Urinary bladder (tissue), 3 donors: ENCODE measurements at regions not wholly inside any gene's neighbourhood (a gene's known extent, or its start where the extent isn't known, plus 50 kb on each side); places are given as distances from the start of the nearest gene placed in this dataset.

Experiments used
- DNase-seq: peaks from one replicate; pipeline ENCODE4 v3.0.0-alpha.2; 2015; ENCODE audit errors: extremely low spot score
- H3K27ac ChIP-seq: one replicate; pipeline ENCODE4 v1.5.1; 2013; ENCODE audit warnings: low read depth, mild to moderate bottlenecking, moderate library complexity
- H3K36me3 ChIP-seq: one replicate; pipeline ENCODE4 v1.6.1; 2013; ENCODE audit warnings: mild to moderate bottlenecking, moderate library complexity; ENCODE audit not compliant: insufficient read depth
- H3K4me1 ChIP-seq: one replicate; pipeline ENCODE4 v1.6.1; 2013; ENCODE audit warnings: mild to moderate bottlenecking, moderate library complexity; ENCODE audit not compliant: insufficient read depth
- H3K4me3 ChIP-seq: one replicate; pipeline ENCODE4 v1.5.1; 2013; ENCODE audit warnings: low read depth, low read length
- WGBS: extraction: QIAGEN DNeasy Blood & Tissue Kit; methylation state at CpG from one replicate; pipeline ENCODE4 v1.1.7; 2013; 5-methylcytosine and 5-hydroxymethylcytosine counted together
- donor health status: healthy with polysubstance abuse.
- donor health status: healthy.

DNA sequence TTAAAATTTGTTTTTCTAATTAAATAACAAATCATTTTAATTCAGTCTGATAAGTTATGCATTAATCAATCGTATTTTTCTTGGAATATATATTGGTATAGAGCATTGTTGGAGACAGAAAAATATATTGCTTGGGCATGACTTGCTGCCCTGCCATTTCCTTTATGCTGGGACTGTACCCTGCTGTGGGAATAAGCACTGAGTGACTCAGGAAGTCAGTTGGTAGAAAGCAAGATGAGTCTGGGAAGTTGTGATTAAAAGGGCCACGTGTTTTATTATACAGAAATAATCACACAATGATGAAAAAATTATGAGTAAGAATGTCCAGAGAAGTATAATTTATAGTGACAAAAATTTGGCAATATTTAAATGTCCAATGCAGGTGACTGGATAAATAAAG, 139.5 kb downstream of the KIF18A start:
- 73% methylated on average over 2 of the region's 2 CpGs for WGBS
- no peaks in the 10 kb centered on the region for H3K36me3 ChIP-seq
- no peaks in the 10 kb centered on the region for H3K4me1 ChIP-seq
- H3K4me3 ChIP-seq, result no peak overlapping the region
- no peak overlapping the region for H3K27ac ChIP-seq
- DNase-seq, result no peak

DNA sequence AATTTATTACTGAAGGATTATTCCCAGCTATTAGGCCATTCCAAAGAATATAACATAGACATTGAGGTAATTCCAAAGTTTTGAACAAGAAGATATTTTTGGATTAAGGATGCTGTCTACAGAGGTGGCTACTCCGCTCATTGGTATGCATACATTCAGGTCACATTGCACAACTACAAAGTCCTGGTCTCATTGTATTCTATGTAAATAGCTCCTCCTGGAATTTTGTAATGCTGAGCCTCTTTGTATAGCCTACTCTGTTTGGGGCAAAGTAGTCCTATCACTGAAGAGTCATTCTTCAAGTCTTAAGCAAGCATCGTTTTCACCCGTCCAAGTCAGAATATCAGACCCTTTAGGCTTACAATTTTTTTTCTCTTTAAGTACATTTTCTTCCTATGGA, 142.4 kb downstream of the KIF18A start:
- no peaks in the 10 kb centered on the region for H3K4me1 ChIP-seq
- no peak for DNase-seq
- H3K4me3 ChIP-seq, result no peak overlapping the region
- no peak overlapping the region for H3K27ac ChIP-seq
- 91% methylated on average over 3 of the region's 3 CpGs for WGBS
- H3K36me3 ChIP-seq, result no peaks in the 10 kb centered on the region

DNA sequence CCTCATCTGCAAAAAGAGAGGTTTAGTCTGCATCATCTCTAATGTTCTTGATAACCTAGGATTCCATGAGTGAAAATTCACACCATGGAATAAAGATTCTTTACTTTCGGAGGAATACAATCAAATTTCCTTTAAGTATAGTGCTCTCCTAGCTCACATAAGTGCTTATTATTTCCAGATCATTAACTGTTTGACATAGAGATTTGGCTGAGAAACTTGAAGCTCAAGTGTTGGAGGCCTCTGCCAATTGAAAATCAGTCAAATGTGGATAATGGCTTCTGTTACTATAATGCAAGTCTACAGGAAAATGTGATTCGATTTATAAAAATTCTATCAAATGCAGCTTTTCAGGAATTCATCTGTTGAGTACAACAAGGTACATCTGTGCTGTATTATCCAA, 144.6 kb downstream of the KIF18A start:
- no peaks in the 10 kb centered on the region for H3K36me3 ChIP-seq
- H3K4me3 ChIP-seq, result no peak overlapping the region
- no peak for DNase-seq
- H3K4me1 ChIP-seq, result no peaks in the 10 kb centered on the region
- 91% methylated on average over 2 of the region's 2 CpGs for WGBS
- no peak overlapping the region for H3K27ac ChIP-seq

DNA sequence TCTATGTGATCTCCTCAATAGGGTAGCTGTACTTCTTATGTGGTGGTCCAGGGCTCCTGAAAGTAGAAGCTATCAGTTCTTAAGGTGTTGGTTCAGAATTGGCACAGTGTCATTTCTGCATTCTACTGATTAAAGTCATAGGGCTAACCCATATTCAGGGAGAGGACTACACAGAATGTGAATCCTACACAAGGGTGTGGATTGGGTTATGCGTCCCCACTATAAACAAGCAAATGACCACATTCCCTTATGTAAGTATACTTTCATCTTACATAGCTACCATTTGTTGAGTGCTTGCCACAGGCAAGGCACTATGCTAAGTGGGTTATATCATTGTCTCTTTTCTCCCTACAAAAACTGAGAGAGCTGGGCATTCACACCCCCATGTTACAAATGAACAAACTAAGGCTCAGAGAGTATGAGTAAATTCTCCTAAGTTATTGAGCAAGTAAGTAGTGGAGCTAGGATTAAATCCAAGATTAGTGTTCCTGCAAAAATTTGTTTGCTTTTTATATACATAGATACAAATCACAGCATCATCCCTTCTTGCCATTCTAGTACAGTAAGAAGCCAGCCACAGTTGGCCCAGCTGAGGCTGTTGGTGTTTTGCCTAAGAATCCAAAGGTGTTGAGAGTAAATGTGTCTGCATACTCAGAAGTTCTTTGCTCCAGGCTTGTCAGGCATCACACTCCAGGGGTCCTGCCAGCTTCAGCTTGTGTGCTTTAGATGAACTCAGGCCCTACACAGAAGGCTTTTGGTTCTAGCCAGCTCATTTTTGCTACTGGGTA, 157.8 kb downstream of the KIF18A start:
- Histone ChIP-seq H3K27ac (no peak overlapping the region), H3K4me3 (no peak overlapping the region), H3K4me1 (no peaks in the 10 kb centered on the region), H3K36me3 (no peaks in the 10 kb centered on the region)
- 92% methylated on average over 1 of the region's 1 CpG for WGBS
- DNase-seq, result no peak

DNA sequence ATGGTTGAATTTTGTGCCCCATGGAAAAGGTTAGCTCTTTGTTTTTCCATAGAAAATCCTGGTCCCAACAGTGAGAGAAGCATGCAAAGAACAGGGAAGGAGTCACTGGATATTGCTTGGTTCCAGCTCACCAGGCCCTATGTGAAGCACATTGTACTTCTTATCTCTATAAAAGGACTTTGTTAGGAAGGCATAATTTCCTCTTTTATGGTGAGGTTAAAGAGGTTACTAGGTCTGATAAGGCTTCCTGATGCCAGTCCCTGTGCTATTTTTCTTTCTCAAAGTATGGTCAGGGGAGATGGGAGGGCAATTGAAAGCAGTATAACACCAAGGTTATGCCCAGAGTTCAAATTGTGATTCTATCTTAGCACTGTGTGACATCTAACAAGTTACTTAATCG, 162.6 kb downstream of the KIF18A start:
- Histone ChIP-seq H3K27ac (no peak overlapping the region), H3K36me3 (no peaks in the 10 kb centered on the region), H3K4me3 (no peak overlapping the region), H3K4me1 (no peaks in the 10 kb centered on the region)
- 95% methylated on average over 1 of the region's 1 CpG for WGBS
- no peak for DNase-seq

DNA sequence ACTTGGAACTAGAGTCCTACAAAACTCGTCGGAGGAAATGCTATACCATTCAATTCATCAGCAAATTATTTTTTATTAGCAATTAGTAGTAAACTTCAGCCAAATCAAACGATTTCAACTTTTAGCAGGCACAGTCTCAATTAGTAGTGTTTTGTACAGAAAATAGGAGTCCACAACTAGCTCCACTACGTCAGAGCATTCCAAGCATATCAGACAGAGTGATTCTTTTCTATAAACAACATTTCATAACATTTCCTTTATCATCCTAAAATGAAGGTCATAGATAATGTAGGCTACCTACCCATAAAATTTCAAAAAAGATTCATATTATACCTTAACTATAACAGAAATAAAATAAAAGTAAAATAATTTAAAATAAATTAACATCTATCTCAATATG, 169.9 kb downstream of the KIF18A start:
- DNase-seq, result no peak
- Histone ChIP-seq H3K36me3 (no peaks in the 10 kb centered on the region), H3K27ac (no peak overlapping the region), H3K4me3 (no peak overlapping the region), H3K4me1 (no peaks in the 10 kb centered on the region)
- 69% methylated on average over 4 of the region's 4 CpGs for WGBS

DNA sequence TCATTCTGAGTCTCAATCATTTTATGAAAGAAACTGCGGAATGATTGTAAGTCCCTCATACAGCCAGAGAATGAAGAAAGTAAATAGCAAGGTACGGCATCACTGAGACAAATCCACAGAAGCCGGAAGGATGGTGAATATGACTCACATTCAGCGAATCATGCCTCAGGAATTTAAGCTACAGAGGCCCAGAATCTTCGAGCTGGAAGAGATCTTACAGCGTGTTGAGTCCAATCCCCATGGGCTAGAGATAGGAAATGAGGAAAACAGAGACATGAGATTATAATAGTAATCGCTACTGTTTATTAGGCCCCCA, 173.2 kb downstream of the KIF18A start:
- no peaks in the 10 kb centered on the region for H3K36me3 ChIP-seq
- H3K4me3 ChIP-seq, result no peak overlapping the region
- no peaks in the 10 kb centered on the region for H3K4me1 ChIP-seq
- H3K27ac ChIP-seq, result no peak overlapping the region
- DNase-seq, result peak; percentile 1
- WGBS, result 50% methylated on average over 7 of the region's 7 CpGs

DNA sequence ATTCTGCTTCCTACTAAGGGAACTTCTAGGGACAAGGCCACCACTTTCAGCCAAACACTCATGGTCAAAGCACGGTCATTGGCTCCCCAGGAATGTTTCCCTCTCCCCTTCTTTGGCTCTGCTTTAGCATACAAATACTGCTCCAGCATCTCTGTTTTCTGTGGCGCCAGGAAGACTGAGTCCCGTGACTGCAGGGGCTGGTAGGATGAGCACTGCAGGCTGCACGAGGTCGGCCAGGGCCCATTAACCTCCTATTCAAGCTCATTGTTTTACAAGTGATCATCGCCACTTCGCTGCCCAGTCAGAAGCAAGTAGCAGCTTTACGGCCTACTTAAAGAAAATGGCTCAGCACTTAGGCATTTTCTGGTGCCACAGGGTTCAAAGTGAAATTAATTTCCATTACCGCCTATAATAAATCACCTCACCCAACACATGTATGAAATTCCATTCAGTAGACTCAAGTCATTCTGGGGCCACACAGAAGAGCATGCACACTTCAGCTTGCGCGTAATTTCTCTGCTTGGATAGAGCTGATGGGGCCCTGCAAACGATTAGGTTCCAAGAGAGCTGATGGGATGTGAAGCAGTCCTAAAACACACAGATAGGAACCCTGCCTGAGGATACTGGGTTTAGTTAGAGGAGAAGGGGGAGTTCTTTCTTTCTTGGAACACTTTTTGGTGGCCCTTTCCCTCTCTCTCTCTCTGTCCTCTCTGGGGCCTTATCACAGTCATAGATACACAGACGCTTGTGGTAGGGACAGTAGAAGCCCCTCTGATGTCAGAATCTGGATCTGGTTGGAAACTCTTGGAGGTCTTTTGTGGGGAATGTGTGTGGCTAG, 173.7 kb downstream of the KIF18A start:
- WGBS, result 71% methylated on average over 13 of the region's 13 CpGs
- no peak for DNase-seq

DNA sequence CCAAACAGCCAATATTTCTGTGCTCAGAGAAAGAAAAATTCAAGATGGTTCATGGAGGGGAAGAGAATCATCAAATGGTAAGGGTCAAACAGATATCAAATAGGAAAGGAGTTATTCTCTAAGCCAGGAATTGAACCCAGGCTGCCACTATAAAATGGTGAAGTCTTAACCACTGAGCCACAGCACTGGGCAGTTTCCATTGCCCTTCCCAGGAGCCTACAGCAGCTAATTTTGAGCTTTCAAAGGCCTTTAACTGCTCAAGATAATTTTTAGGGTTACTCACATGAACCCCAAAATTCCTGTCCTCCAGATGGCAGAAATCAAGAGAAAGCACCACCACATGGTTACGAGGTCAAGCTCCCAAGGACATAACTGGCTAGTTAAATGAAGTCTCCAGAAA, 176.2 kb downstream of the KIF18A start:
- 93% methylated on average over 1 of the region's 1 CpG for WGBS

More for the DNA sequence above, 173.7 kb downstream of the KIF18A start:
- H3K4me3 ChIP-seq, result no peak overlapping the region
- H3K27ac ChIP-seq, result no peak overlapping the region
- H3K36me3 ChIP-seq, result no peaks in the 10 kb centered on the region
- no peaks in the 10 kb centered on the region for H3K4me1 ChIP-seq

DNA sequence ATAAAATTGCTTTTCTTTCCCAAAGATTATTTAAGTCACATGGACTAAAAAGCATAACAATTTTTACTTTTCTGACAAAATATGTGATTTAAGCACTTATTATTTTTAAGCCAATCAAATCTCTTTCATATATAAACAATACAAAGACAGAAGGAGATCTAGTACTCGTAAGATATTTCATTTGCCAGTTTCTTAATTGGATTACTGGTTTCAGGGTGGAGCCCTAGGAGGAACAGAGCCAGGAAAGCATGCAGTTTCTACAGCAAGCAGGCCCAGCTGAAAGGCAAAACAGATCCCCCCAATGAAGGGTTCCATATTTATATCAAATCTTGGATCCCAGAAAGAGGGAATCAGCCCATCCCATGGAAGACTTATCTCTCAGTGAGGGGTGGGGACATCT, 177.0 kb downstream of the KIF18A start:
- WGBS, result 55% methylated on average over 1 of the region's 1 CpG
- no peak overlapping the region for H3K4me3 ChIP-seq
- H3K36me3 ChIP-seq, result no peaks in the 10 kb centered on the region
- H3K4me1 ChIP-seq, result no peaks in the 10 kb centered on the region
- no peak for DNase-seq
- H3K27ac ChIP-seq, result no peak overlapping the region

More for the DNA sequence above, 176.2 kb downstream of the KIF18A start:
- no peak overlapping the region for H3K4me3 ChIP-seq
- no peaks in the 10 kb centered on the region for H3K36me3 ChIP-seq
- DNase-seq, result no peak
- H3K27ac ChIP-seq, result no peak overlapping the region
- H3K4me1 ChIP-seq, result no peaks in the 10 kb centered on the region

DNA sequence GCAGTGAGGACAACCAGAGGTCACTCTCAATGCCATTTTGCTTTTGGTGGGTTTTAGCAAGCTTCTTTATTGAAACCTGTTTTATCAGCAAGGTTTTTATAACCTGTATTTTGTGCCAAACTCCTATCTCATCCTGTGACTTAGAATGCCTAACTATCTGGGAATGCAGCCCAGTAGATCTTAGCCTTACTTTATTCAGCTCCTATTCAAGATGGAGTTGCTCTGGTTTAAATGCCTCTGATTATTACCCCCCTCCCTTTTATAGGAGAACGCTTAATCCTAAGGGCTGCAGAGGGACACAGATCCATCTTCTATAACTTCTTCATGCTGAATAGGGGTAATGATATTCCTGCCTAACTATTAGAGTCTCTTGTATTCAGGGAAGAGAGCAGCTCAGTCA, 179.1 kb downstream of the KIF18A start:
- no peak for DNase-seq
- Histone ChIP-seq H3K27ac (no peak overlapping the region), H3K4me1 (no peaks in the 10 kb centered on the region), H3K4me3 (no peak overlapping the region), H3K36me3 (no peaks in the 10 kb centered on the region)
- 36% methylated on average over 1 of the region's 1 CpG for WGBS

DNA sequence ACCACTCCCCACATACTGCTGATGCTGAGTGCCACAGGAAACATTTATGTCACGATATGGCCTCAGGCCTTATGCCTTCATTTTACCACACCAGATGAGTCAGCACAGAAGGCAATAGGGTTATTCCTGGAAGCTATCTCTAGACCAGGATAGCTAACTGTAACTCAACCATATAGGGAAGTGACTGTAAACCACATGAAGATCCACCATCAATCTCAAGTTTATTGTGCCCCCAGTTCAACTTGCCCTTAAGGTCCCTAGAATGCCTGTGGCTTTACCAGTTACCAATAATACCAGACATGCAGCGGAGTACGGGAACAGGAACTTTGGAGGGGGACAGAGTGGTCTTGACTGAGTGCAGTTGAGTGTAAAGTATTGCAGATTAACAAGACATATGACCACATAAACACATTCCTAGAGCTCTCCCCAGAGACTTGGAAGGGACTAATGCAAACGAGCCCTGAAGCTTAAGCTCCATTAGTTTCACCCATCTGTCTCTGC, 180.9 kb downstream of the KIF18A start:
- 72% methylated on average over 4 of the region's 4 CpGs for WGBS
- H3K27ac ChIP-seq, result no peak overlapping the region
- no peaks in the 10 kb centered on the region for H3K36me3 ChIP-seq

DNA sequence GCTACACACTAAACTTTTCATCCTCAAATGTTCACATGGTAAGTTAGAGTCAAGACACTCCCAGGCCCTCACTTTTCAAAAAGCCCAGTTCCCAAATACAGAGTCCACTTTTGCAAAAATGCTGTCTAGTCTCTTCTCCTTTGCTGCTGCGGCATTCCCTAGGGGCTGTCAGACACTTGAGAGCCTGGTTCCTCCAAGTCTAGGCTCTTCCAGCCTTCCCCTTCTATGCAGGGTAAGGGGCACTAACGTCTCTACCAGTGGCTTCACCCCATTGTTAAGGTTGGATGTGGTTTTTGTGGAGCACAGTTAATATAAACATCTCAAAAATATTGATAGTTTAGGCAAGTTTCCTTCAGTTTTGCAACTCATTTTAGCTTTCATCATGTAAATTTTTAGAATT, 181.5 kb downstream of the KIF18A start:
- 76% methylated on average over 2 of the region's 2 CpGs for WGBS
- no peak for DNase-seq
- H3K4me1 ChIP-seq, result no peaks in the 10 kb centered on the region
- no peaks in the 10 kb centered on the region for H3K36me3 ChIP-seq
- no peak overlapping the region for H3K4me3 ChIP-seq
- H3K27ac ChIP-seq, result no peak overlapping the region

More for the DNA sequence above, 180.9 kb downstream of the KIF18A start:
- Histone ChIP-seq H3K4me3 (no peak overlapping the region), H3K4me1 (no peaks in the 10 kb centered on the region)
- DNase-seq, result no peak

DNA sequence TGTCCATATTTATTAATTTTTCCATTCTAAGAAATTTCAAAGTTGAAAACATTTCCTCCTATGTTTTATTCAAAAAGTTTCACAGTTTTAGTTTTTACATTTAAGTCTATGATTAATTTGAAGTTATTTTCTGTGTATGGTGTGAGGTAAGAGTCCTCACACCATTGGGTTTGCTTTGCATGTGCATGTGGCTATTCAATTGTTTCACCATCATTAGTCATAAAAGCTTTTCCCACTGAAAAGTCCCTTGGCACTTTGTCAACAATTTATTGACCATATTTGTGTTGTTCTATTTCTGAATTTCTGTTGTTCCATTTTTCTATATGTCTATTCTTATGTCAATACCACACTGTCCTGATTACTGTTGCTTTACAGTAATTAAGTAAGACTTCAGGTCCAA, 186.5 kb downstream of the KIF18A start:
- no peak for DNase-seq
- Histone ChIP-seq H3K4me3 (no peak overlapping the region), H3K4me1 (no peaks in the 10 kb centered on the region), H3K36me3 (no peaks in the 10 kb centered on the region), H3K27ac (no peak overlapping the region)
